A673 (cell line): ENCODE measurements at regions not wholly inside any gene's neighbourhood (a gene's known extent, or its start where the extent isn't known, plus 50 kb on each side); places are given as distances from the start of the nearest gene placed in this dataset.

Experiments
- EZH2 ChIP-seq: fragments of 200-600 bp; sonication (generic); IDR thresholded peaks from 2 replicates; pipeline ENCODE4 v1.6.1; 2017; ENCODE audit warnings: borderline replicate concordance, low read depth, mild to moderate bottlenecking, mixed read lengths, antibody characterized with exemption, low read length; ENCODE audit not compliant: poor library complexity, severe bottlenecking
- TF ChIP-seq, protein P1 (sequence below): fragments of 300-800, 200-600 bp; sonication (generic); conservative IDR thresholded peaks from 2 replicates; pipeline ENCODE4 v1.5.1; 2017; ENCODE audit warnings: low read depth, mild to moderate bottlenecking, antibody characterized with exemption, low read length, moderate library complexity, mixed read lengths

DNA sequence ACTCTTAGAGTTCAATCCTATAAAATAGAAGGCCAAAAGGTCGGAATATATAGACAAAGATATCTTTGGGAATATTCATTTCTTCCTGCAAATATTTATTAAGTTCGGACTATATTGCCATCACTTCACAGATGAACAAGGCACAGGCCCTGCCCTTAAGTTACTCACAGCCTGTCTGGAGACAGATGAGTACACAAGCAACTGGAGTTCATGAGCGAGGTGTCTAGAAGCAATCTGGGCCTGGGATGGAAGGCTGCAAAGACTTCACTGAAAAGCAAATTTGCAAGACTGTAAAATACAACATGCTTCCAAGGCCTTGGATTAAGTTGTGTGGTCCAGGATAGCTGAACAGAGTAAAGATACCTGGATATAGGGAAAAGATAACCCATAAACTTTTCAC is 56.7 kb upstream of the CEP85L start:
- TF ChIP-seq, protein P1, sequence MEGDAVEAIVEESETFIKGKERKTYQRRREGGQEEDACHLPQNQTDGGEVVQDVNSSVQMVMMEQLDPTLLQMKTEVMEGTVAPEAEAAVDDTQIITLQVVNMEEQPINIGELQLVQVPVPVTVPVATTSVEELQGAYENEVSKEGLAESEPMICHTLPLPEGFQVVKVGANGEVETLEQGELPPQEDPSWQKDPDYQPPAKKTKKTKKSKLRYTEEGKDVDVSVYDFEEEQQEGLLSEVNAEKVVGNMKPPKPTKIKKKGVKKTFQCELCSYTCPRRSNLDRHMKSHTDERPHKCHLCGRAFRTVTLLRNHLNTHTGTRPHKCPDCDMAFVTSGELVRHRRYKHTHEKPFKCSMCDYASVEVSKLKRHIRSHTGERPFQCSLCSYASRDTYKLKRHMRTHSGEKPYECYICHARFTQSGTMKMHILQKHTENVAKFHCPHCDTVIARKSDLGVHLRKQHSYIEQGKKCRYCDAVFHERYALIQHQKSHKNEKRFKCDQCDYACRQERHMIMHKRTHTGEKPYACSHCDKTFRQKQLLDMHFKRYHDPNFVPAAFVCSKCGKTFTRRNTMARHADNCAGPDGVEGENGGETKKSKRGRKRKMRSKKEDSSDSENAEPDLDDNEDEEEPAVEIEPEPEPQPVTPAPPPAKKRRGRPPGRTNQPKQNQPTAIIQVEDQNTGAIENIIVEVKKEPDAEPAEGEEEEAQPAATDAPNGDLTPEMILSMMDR: no peak
- no peak for TF ChIP-seq EZH2
